GM12872 (cell line): ENCODE measurements at regions not wholly inside any gene's neighbourhood (a gene's known extent, or its start where the extent isn't known, plus 50 kb on each side); places are given as distances from the start of the nearest gene placed in this dataset.

ENCODE experiments used
- CTCF ChIP-seq: IDR thresholded peaks from 3 replicates; pipeline ENCODE4 v1.5.1; 2011; ENCODE audit warnings: low read depth, mild to moderate bottlenecking, low read length, moderate library complexity; ENCODE audit not compliant: insufficient read depth

DNA sequence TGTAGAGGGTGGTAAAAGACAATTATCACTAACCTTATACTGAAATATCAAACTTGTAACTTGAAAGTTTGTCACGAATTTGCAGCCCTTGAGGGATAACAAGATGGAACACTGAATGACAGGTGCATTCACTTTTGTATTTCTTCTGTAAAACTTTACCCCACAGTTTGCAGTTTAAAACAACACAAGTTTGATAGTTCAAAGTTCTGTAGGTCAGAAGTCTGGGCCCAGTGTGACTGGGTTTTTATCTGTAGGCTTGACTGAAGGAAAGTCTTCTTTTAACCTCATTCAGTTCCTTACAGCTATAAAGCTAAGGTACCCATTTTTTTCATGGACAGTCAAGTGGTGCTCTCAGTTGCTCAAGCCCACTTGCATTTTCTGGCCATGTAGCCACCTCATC is 257.1 kb upstream of the NRXN1 start:
- no peak for TF ChIP-seq CTCF

- no peak for TF ChIP-seq CTCF
Observed at GRCh38 chr2:51268191-51268590, 236.3 kb upstream of the NRXN1 start.

DNA sequence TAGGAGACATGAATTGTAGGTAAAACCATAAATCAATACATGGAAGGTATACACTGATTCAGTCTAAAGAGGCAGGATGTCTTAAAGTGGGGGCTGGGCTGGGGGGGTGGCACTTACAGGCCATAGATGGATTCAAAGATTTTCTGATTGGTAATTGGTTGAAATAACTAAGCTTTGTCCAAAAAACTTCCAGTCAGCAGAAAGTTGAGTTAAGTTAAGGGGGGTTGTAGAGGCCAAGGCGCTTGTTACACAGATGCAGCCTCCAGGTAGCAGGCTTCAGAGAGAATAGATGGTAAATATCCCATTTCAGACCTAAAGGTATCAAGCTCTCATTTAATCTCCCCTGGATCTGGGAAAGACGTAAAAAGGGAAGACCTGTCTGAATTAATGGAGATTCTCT is 233.6 kb upstream of the NRXN1 start:
- no peak for TF ChIP-seq CTCF

DNA sequence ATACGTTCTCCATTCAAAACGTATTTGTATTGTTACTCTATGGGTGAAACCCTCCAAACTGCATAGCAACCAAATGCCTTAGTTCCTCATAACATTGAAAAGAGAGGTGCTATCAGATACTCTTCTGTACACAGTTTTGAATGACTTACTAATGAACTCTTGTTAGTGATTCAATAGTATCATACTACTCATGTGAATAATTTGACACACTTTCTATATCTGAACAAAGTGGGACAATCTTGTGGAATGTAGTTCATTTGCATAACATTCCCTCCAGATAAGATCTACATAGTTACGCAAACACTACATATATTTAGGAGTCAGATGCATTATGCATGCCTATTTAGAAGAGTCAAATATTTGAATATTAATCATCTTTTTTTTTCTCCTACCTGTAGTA is 232.0 kb upstream of the NRXN1 start:
- no peak for TF ChIP-seq CTCF

- TF ChIP-seq CTCF: no peak
Observed at GRCh38 chr2:51258301-51258700, 226.4 kb upstream of the NRXN1 start.

GRCh38 chr2:51256736-51257135 is 224.8 kb upstream of the NRXN1 start:
- no peak for TF ChIP-seq CTCF

DNA sequence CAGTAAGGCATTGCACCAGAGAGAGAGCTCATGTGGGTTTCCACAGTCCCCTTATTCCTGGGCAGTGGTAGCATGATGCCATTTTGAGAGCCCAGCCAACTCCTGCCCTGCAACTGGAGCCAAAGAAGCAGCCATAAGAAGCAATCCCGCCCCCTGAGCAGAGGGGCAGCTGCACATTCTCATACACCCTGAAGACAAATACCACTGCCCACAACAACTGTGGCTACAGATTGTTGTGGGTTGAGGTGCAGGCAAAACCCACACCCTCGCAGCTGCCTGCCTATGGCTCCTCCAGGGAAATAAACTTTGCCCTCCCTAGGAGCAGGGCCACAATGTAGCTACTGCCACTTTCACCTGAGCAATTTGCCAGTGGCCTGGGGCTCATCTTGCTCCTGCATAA is 219.4 kb upstream of the NRXN1 start:
- TF ChIP-seq CTCF: no peak
